Hematopoietic multipotent progenitor cell treated with erythropoietin and hydrocortisone succinate and interleukin-3 and kit ligand, for 4 days (in vitro differentiated cells): ENCODE measurements at regions not wholly inside any gene's neighbourhood (a gene's known extent, or its start where the extent isn't known, plus 50 kb on each side); places are given as distances from the start of the nearest gene placed in this dataset.

Source experiments
- DNase-seq: peaks from one replicate; pipeline ENCODE4 v3.0.0-alpha.2; 2015

DNA sequence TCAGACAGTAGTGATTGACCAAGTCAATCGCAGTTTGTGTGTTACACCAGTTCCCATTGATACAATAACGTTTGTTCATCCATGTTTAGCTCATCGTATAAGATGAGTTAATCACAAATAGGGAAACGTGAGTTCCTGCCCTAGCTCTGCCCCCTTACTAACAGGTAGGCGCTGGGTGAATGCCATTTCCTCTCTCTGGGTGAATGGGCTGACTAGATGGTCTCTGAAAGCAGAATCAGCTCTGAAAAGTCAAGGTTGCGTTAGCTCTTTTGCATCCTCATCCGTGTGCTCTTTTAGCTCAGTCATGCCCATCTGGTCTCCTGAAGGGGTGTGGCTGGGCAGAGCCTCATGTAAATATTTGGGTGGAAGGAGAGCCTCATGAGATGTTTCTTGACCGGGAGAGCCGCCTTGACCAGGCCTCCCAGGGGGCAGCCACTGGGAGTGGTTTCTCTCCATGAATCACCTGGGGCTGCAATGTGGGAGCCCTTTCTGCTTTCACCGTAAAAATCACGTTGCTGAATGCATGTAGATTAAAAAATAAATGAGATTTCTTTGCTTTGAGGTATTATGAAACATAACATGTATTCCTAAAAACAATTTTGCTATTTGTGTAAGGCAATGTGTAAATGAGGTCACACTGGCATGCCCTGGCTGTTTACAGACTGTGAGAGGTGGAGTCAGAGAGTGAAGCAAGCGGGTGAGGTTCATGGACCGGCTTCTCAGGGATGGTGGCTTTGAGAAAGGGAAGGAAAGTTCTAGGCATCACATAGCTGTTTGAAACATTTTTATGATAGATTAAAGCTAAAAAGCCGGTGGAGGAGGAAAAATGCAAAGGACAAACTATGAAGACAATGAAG is 108.4 kb upstream of the RASGRP1 start:
- DNase-seq, result no peak

DNA sequence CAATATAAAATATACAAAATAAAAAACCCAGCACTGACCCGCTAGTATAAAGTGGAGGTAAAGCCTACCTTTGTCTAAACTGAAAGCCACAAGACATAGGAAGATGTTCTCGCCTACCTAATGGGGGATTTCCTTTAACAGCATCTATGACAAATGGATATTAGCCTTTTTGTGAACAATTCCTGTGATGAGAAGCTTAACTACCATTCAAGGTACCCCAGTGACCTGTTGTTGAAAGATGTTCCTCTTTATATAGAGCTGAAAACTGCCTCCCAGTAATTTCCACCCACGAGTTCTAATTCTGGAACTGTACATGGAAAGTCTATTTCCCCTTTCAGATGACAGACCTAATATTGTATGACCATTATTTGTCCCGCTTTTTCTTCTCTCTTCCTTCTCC is 109.8 kb upstream of the RASGRP1 start:
- no peak for DNase-seq

DNA sequence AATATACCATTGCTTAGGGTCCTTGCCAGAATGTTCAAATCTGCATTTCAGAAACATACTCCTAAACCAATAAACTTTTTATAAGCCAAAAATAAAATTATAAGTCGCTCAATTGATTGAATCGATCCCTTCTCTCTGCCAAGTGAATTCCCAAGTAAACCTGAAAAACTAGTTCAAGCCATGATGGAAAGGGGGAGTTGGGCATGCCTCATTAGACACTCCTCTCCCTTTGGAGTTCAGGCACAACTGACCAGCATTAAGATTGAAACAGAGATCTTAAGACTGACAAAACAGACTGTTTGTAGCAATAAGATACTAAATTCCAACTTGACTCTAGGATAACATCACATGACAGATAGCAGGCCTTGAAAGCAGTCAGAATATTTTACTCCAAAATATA is 113.7 kb upstream of the RASGRP1 start:
- no peak for DNase-seq

DNA sequence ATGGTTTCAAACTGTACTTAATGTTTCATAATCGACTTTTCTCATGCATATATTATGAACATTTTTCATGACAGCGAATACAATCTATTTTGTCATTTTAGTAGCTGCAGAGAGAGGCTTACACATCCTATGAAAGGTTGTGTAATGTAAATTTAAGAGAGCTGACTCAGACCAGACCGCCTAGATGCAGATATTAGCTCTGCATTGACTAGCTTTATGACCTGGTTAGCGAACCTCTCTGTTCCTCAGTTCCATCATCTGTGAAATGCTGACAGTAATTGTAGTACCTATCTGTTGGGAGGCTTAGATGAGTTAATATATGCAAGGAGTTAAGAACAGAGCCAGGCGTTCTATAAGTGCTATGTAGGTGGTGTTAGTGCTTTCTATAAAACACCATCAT is 116.2 kb upstream of the RASGRP1 start:
- no peak for DNase-seq

DNA sequence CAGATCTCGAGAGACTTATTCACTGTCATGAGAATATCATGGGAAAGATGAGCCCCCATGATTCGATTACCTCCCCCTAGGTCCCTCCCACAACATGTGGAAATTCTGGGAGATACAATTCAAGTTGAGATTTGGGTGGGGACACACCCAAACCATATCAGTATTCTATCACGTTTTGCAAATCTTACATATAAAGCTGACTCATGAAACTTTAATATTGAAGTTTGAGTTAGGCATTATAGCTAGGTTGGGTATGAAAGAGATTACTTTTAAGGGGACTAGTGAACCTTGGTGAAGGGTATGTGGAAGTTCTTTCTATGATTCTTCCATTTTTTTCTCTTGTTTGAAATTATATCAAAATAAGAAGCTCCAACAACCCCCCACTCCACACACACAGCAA is 117.7 kb upstream of the RASGRP1 start:
- no peak for DNase-seq

DNA sequence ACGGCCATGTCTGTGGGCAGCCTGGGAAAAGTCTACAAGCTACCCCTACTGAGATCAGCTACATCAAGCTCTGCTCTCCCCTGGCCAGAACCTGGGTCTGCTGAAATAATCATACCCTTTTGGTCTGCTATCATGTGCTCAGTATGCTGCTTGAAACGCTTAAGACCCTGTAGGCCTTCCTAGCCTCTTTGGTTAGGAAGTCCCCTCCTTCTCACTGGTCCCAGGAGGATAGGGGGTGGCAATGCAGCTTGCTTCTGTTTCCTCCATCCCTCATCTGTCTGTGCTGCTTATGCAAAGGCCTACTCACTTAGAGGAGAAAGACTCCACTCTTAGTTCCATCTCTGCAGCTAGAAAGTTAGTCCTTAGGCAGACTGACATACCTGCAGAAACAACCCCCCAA is 118.2 kb upstream of the RASGRP1 start:
- no peak for DNase-seq

DNA sequence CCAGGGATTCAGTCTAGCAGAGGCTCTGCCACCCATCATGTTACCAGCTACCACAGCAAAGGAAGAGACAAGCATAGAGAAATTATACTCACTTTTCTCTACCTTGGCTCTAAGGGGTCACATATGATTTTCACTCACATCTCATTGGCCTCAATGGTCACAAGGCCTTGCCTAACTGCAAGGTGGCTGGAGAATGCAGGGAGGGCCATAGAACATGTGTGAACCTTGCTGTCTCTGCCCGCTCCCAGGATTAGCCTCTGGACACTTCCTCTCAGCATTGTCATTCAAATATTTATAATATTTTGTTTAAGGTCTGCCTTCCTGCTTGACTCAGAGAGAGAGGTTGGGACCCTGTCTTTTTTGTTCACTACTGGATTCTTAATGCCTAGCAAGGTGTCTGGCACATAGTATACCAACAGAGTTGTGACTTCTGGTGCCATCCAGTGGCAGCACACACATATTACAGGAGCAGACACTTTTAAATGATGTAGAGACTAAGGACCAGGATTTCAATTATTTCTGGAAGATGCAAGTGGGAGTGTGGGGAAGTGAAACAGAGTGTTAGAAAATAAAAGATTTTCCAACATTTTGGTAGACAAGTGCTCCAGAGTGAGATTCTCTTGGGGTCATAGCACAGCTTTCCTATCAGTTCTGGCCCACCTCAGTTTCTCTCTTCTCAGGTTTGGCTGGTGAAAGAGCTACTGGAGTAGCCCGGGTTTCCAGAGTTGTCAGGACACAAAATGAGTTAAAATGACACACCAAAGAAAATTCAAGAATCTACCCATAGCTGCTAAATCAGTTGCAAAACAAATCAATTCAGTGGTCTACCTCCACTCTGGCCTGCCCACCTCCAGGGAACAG is 119.0 kb upstream of the RASGRP1 start:
- DNase-seq, result peak; percentile 78

DNA sequence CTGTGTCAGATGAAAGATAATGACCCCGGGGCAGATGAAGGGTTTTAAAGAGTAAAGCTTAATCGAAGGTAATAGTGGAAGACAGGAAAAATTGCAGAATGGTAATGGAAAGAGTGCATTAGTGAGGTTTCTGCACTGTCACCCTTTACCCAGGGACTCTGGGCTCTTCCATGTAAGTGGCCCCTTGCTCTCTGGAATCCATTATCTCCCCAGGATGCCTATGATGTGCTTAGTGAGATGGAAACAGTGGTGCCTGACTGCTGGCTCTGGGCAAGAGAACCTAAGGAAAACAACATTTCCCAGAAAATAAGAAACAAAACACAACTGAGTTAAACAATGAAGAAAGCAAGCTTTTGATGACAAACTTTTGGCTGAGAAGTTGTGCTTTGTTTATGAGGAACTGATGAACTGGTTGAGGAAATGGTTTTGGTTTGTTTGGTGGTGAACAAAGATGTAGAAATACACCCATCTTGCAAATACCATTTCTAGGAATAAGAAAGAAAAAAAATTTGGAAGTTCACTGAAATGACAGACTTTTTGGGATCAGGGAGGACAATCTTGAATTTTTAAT is 119.9 kb upstream of the RASGRP1 start:
- DNase-seq, result no peak

DNA sequence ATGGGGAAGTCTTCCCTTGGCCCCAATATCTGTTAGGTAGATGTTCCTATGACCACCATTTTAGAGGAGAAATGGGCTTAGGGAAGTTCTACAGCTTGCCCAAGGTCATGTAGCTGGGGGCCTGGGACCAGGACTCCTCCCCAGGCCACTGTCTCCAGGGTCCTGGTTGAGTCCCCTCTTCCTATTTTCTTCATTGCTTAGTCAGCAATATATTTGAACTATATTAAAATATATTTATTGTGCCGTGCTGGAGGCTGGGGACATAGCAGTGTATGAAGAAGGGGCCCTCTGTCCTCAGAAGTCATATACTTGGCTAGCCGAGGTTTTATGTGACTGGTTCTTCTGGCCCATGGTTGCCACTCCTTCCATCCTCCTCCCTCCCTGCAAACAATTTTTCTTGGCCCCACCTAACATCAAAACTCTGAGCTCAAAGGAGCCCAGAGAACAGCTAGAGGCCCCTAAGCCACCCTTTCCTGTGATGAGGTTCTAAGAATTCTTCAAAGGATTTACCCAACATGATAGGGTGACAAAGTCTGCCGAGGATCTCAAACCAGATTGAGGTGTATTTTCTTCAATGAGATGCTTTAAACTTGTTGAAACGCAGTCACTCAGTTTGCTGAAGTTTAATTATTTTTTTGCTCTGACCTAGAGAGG is 121.2 kb upstream of the RASGRP1 start:
- DNase-seq, result no peak

DNA sequence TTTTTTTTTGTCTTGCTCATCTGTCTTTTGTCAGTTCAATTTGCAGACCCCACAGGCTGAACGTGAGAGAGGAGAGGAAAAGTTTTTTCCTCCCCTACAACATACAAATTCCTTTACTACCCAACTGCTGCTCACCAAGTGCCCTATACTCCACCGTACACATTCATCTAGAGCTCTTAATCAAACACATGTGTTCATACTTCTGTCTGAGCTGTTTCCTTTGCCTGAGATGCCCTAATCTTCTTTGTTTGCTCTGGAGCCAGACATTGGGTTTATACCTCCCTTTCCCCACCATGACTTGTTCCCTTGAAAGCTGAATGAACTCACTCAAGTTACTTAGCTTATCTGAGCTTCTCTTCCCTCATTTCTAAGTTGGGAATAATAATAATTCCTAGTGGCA is 122.7 kb upstream of the RASGRP1 start:
- no peak for DNase-seq

DNA sequence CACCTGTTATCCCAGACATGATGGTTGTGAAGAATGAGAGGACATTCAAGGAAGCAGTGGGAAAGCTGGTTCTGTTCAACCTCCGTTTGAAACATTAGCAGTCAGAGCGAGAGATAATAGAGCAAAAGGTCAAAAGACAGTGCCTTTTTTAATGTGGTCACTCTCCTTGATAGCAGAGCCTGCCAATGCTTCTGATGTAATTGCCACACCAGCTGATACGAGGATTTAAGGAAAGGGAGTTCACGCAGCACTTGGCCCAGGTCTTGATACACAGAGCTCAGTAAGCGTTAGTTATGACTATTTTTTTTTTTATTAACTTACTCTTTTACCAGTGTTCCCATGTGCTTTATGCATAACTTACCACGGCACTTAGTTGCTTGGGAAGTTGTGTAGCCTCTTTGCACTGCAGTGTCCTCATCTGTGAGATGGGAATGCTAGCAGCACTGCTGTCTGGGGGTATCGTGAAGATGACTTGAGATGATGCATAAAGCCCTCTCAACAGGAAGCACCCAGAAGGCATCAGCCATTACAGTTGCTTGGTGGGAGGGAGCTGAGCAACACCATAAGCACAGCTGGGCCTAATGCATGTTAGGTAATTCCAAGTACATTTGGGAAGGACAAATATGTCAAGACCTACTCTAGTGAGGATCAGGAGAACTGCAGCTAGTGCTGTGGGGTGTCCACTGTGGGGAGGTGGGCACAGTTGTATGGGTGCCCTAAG is 123.3 kb upstream of the RASGRP1 start:
- no peak for DNase-seq

DNA sequence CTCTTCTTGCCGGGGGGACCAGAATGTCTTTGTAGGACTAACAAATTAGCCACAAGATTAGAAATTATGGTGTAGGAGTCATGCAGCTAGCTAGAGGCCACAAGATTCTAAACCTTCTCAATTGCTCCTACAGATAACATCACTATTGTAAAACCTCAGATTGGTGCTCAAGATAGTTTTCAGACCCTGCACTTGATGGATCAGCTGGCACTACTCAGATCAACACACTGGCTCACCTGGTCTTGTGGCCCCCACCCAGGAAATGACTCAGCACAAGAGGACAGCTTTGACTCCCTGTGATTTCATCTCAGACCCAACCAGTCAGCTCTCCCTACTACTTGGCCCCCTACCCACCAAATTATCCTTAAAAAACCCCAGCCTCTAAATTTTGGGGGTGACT is 124.1 kb upstream of the RASGRP1 start:
- DNase-seq, result no peak

DNA sequence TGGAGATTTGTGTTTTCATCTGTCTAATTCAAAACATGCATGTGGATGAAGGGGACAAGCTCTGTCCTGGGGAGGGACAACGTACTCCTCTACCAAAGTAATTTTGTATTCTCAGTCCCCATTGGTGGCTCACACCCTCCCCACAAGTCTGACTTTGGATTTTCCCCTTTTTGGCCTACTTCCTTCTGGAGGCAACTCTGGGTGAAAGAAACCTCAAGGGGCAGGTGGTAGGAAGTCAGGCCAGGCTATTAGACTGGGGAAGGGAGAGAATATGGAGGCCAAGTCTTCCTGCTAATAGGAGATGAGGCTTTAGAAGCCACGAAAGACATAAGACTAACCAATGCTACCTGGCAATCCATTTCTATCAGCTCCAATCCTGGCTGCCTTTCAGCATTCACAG is 124.9 kb upstream of the RASGRP1 start:
- DNase-seq, result no peak

DNA sequence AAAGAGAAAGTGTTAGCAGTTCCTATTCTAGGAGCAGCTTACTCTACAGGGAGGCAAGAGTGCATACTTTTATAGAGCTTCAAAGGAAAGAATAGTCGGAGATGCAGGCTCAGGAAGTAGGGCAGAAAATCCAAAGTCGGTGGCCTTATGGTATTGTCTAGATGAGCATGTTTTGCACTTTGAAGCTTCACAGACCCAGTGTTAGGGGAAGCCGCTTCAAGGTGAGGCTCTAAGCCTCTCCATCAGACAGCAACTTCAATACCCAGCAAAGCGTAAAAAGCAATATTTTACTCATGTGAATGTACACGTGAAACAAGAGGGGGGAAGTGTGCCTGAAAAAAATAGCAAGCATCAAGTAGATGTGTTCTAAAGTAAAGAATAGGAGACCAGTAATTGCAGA is 125.6 kb upstream of the RASGRP1 start:
- no peak for DNase-seq

DNA sequence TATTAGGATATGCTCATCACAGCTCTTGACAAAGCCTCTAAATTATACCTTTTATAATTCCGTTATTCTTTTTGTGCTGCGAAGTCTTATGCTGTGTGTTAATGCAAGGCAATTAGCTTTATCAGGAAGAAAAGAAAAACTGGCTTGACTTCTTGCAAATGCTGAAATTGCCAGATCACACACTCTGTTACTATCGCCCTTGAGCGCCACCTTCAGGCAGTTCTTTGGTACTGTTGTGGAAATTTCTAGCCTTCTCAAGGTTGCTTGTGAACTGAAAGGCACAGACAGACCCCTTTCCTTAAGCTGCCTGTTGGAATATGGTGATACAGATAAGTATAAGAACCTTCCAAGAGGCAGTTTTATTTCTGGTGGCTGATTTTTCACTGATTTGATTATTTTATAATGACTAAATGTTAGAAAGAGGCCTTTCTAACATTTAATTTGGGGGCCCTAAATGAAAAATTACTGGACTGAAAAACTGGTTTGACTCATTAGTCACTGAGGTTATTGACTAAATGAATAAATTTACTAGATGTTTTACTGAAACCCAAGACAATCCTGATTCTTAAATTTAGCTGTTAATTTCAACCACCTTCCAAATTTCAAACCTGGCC is 126.2 kb upstream of the RASGRP1 start:
- peak; percentile 89 for DNase-seq

DNA sequence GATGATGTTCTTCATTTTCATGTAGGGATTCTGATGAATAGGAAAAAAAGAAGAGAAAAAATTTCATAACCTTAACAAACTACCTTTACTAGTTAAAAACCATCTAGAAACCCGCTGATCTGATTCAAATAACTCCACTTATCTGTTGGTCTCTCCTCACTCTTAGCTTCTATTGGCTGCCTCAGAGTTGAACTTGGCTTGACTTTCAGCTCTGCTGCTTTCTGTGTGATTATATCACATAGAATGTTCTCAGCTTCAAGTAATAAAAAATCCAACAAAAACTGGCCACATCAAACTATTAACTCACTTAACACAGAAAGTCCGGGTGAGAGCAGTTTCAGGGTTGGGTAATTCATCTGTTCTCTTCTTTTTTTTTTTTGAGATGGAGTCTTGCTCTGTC is 126.8 kb upstream of the RASGRP1 start:
- no peak for DNase-seq

DNA sequence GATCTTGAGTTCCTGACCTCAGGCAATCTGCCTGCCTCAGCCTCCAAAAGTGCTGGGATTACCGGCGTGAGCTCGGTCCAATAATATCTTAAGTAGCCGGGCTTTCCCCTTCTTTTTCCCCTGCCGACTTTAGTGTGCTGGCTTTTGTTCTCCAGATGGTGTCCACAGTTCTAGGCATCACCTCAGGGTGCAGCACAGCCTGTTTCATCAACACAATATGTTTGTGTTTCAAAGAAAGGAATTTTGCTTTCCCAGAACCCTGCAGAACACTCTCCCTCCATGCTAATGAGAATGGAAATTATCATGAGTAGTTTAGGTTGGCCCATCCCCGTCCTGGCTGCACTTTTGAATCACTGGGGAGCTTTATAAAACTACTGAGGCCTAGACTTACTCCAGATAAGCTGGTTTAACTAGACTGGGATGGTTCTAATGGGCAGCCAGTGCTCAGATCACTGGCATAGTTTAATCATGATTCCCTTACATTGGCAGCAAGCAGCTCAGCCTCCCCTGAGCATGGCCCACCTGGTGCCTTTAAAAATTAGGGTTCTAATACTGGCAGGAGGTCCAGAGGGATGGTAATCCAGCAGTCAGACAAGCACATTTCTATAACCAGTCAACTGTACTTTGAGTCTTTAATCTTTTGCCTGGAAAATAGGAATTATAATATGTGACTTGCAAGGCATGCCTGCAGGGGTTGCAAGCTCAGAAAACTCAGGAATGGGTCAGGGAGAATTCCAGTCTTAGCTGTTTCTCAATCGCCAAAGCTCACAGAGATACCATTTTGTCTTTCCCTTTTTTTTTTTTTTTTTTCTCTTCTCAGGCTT is 127.6 kb upstream of the RASGRP1 start:
- no peak for DNase-seq

DNA sequence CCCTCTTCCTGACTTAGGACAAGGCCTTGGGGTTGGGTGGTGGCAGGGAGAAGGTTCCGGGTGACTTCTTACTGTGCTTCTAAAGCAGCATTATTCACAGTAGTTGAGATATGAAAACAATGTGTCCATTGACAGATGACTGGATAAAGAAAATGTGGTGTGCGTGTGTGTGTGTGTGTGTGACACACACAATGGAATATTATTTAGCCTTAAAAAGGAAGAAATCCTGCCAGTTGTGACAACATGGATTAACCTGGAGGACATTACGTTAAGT is 128.1 kb upstream of the RASGRP1 start:
- DNase-seq, result no peak

DNA sequence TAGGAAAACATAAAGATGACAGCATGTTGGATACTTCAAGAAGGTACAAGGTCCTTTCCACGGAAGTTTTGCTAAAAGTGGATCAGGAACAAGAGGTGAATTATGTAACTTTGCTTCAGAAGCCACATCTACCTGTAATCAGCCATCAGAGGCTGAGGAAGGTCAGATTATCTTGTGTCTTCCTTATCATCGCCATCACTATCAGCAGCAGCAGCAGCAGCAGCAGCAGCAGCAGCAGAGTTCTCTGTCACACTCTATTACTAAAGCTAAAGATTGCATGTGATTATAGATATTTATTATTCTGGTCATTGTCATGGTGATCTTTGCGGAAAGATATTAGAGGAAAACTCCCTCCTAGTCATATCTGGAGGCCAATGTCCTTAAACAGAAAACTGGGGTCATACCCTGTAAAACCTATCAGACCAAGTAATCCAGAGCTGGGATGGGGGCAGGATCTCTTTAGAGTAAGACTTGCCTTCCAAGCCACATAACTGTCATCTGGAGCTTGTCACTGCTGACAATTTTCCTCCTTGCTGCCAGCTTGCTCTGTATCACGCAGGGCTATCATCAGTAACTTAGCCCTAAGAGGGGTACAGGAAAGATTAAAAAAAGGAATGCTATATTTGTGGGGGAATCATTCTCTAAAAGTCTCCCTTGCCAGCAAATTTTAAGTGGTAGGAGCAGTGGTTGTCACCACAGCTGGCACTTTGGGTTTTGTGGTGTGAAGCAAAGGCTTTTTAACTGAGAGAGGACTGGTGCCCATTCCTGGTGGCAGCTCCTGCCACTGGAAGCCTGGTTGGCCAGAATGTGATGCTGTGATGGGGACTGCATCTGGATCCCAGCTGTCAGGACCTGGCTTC is 130.9 kb upstream of the RASGRP1 start:
- DNase-seq, result peak; percentile 34

DNA sequence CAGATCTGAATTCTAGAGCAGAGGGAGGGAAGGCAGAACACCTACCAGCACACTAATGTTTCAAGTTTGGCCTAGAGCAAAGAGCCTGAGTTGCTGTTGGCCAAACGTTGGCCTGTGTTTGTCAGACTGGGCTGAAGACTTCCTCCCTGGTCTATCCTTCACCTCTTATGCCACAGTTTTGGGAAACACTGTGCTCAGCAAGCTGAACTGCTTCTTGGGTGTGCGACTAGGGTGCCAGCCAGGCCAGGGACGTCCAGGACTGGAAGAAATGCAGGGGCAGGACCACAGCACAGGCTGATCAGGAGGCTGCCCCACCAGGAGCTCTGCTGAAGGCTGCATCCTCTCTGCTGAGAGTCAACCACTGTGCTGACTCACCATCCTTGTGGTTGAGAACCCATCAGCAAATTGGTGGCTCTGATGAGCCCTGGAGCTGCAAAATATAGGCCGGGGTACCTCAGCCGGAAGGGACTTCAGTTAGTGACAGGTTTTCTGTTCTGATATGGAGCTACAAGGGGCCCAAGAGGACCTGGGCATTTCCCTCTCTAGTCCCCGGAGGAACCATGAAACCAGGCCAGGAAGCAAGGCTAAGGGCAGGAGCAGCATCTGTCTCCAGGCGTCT is 131.6 kb upstream of the RASGRP1 start:
- DNase-seq, result peak; percentile 91
